B cell (primary cell): ENCODE measurements at regions not wholly inside any gene's neighbourhood (a gene's known extent, or its start where the extent isn't known, plus 50 kb on each side); places are given as distances from the start of the nearest gene placed in this dataset.

ENCODE experiments used
- ATAC-seq: fragments of 200-7000 bp; cut with Tn5 transposase; one replicate; pipeline ENCODE4 v1.10.0; 2021; ENCODE audit warnings: low read depth, mild to moderate bottlenecking, moderate number of reproducible peaks, moderate library complexity
- CTCF ChIA-PET: fragments of 350-600 bp; sonication (Branson Sonifier 250); formaldehyde crosslinking; loops from one replicate; lab custom pipeline; 2021; ENCODE audit warnings: antibody characterized with exemption, inconsistent platforms; lab: Charles Lee
- POLR2A ChIA-PET: fragments of 350-600 bp; sonication (Branson Sonifier 250); formaldehyde crosslinking; loops from one replicate; lab custom pipeline; 2021; ENCODE audit warnings: antibody characterized with exemption; lab: Charles Lee
- DNase-seq: peaks from one replicate; pipeline ENCODE4 v3.0.0; 2013
- H2AFZ ChIP-seq: 2 replicates; pipeline ENCODE4 v1.6.1; 2012; ENCODE audit warnings: mild to moderate bottlenecking, low read depth, low read length; ENCODE audit not compliant: insufficient read depth, poor library complexity, severe bottlenecking
- H3K27ac ChIP-seq, 2 donors: 1 replicate in 1 of 2; 2 replicates in 1 of 2; pipeline ENCODE4 v1.5.1; 2012 to 2013; ENCODE audit warnings: low read length in 2 of 2, mild to moderate bottlenecking in 2 of 2, moderate library complexity in 1 of 2
- H3K27me3 ChIP-seq, 4 experiments: fragments of 200-600 bp in 1 of 4; sonication (generic) in 1 of 4; replicated peaks in 1 of 4; 1 replicate in 2 of 4; 2 replicates in 2 of 4; pipeline versions ENCODE4 v1.6.1 to v1.7.0; 2013 to 2016; ENCODE audit warnings: low read length in 3 of 4, mild to moderate bottlenecking in 2 of 4, mixed read lengths in 1 of 4, moderate library complexity in 1 of 4; ENCODE audit not compliant: insufficient read depth in 4 of 4, control insufficient read depth in 3 of 4; ENCODE audit errors: control extremely low read depth in 1 of 4
- H3K36me3 ChIP-seq, 2 experiments: replicated peaks in 1 of 2; 1 replicate in 1 of 2; 2 replicates in 1 of 2; pipeline versions ENCODE4 v1.6.1 to v1.7.1; 2013; ENCODE audit warnings: low read length in 1 of 2; ENCODE audit not compliant: insufficient read depth in 2 of 2, control insufficient read depth in 1 of 2; ENCODE audit errors: control extremely low read depth in 1 of 2, extremely low read depth in 1 of 2
- H3K4me1 ChIP-seq, 2 donors: fragments of 200-600 bp in 1 of 2; sonication (generic) in 1 of 2; 1 replicate in 1 of 2; 2 replicates in 1 of 2; pipeline versions ENCODE4 v1.5.1 to v1.6.1; 2013 to 2017; ENCODE audit warnings: low read length in 2 of 2; ENCODE audit not compliant: control insufficient read depth in 2 of 2, insufficient read depth in 2 of 2
- H3K4me2 ChIP-seq: replicated peaks from 2 replicates; pipeline ENCODE3; 2012; ENCODE audit warnings: mild to moderate bottlenecking, low read depth, low read length; ENCODE audit not compliant: poor library complexity, severe bottlenecking
- H3K4me3 ChIP-seq, 5 experiments: fragments of 200-600 bp in 1 of 5; sonication (generic) in 1 of 5; 1 replicate in 3 of 5; 2 replicates in 2 of 5; pipeline versions ENCODE4 v1.5.1 to v1.7.0; 2011 to 2016; ENCODE audit warnings: low read length in 4 of 5, mild to moderate bottlenecking in 4 of 5, low read depth in 2 of 5, control low read depth in 1 of 5, moderate library complexity in 1 of 5; ENCODE audit not compliant: insufficient read depth in 1 of 5; ENCODE audit errors: control extremely low read depth in 1 of 5, extremely low read depth in 1 of 5
- H3K79me2 ChIP-seq: fragments of 200-600 bp; sonication (generic); one replicate; pipeline ENCODE4 v1.6.0; 2016; ENCODE audit warnings: low read length; ENCODE audit not compliant: control insufficient read depth, insufficient read depth
- H3K9ac ChIP-seq: fragments of 200-600 bp; sonication (generic); 2 replicates; pipeline ENCODE4 v1.6.1; 2017; ENCODE audit warnings: mild to moderate bottlenecking, low read length, moderate library complexity
- H3K9me3 ChIP-seq, 3 donors: one replicate each; pipeline versions ENCODE4 v1.6.1 to v1.7.1; 2013; ENCODE audit warnings: low read length in 2 of 3; ENCODE audit not compliant: control insufficient read depth in 2 of 3, insufficient read depth in 1 of 3; ENCODE audit errors: control extremely low read depth in 1 of 3
- H4K20me1 ChIP-seq: 2 replicates; pipeline ENCODE4 v1.6.0; 2012; ENCODE audit warnings: mild to moderate bottlenecking, low read length; ENCODE audit not compliant: insufficient read depth, control insufficient read depth, poor library complexity, severe bottlenecking
- H3K27ac Mint-ChIP-seq: one replicate; pipeline ENCODE4 v1.8.0; 2021; ENCODE audit warnings: mixed read lengths
- H3K27me3 Mint-ChIP-seq: one replicate; pipeline ENCODE4 v1.8.0; 2021; ENCODE audit warnings: mixed read lengths
- H3K4me1 Mint-ChIP-seq: one replicate; pipeline ENCODE4 v1.8.0; 2021; ENCODE audit warnings: mixed read lengths
- H3K4me3 Mint-ChIP-seq: one replicate; pipeline ENCODE4 v1.8.0; 2021; ENCODE audit warnings: mixed read lengths
- H3K9me3 Mint-ChIP-seq: one replicate; pipeline ENCODE4 v1.8.0; 2022; ENCODE audit warnings: mixed read lengths; ENCODE audit not compliant: insufficient read depth
- EZH2 ChIP-seq: IDR thresholded peaks from 2 replicates; pipeline ENCODE4 v1.6.1; 2012; ENCODE audit warnings: borderline replicate concordance, low read depth, mild to moderate bottlenecking, moderate library complexity, low read length; ENCODE audit not compliant: insufficient read depth, poor library complexity, severe bottlenecking
- WGBS: methylation state at CpG from one replicate; pipeline ENCODE4 v1.1.5; 2013; ENCODE audit warnings: missing lambda C conversion rate; ENCODE audit not compliant: insufficient coverage; 5-methylcytosine and 5-hydroxymethylcytosine counted together
- intact Hi-C: fragments of 100-400 bp; cut with micrococcal nuclease; formaldehyde crosslinking; loops from one replicate; pipeline ENCODE4 v1.10.0; 2022
- TF ChIP-seq, protein P1 (sequence below): fragments of 200-600 bp; IDR thresholded peaks from one replicate; pipeline ENCODE4 v1.8.0; 2022; ENCODE audit warnings: antibody characterized with exemption, mild to moderate bottlenecking

GRCh38 chr6:54717849-54718455 is 128.6 kb upstream of the FAM83B start:
- no peak overlapping the region for H3K4me3 Mint-ChIP-seq
- H3K4me1 Mint-ChIP-seq: no peaks in the 10 kb centered on the region
- Histone ChIP-seq H4K20me1 (no peaks in the 10 kb centered on the region), H3K36me3 (no peaks in the 10 kb centered on the region), H3K4me2 (no peak overlapping the region), H3K27me3 (no peaks in the 10 kb centered on the region), H3K4me3 (no peak overlapping the region), H3K79me2 (no peaks in the 10 kb centered on the region), H3K9me3 (no peaks in the 10 kb centered on the region), H3K27ac (no peak overlapping the region), H2AFZ (no peak overlapping the region), H3K9ac (no peak overlapping the region), H3K4me1 (no peaks in the 10 kb centered on the region)
- CTCF ChIA-PET: interaction anchor here (1.2 to 2.0 kb wide), 4 partner anchors 10 to 27 kb away, joined by 7 to 9 read pairs (median 7); no protein-coding TSS in a partner anchor
- DNase-seq (peak; percentile 43), ATAC-seq (peak; percentile 54)
- TF ChIP-seq, protein P1, sequence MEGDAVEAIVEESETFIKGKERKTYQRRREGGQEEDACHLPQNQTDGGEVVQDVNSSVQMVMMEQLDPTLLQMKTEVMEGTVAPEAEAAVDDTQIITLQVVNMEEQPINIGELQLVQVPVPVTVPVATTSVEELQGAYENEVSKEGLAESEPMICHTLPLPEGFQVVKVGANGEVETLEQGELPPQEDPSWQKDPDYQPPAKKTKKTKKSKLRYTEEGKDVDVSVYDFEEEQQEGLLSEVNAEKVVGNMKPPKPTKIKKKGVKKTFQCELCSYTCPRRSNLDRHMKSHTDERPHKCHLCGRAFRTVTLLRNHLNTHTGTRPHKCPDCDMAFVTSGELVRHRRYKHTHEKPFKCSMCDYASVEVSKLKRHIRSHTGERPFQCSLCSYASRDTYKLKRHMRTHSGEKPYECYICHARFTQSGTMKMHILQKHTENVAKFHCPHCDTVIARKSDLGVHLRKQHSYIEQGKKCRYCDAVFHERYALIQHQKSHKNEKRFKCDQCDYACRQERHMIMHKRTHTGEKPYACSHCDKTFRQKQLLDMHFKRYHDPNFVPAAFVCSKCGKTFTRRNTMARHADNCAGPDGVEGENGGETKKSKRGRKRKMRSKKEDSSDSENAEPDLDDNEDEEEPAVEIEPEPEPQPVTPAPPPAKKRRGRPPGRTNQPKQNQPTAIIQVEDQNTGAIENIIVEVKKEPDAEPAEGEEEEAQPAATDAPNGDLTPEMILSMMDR: peak; percentile 95
- no peak for TF ChIP-seq EZH2
- no peaks in the 10 kb centered on the region for H3K27me3 Mint-ChIP-seq
- intact Hi-C loops: no loop called here
- POLR2A ChIA-PET: no interaction called here
- no peak overlapping the region for H3K27ac Mint-ChIP-seq
- WGBS: no CpG with 5 or more reads among the region's 5 CpGs
- peaks cover 5% of the 10 kb centered on the region for H3K9me3 Mint-ChIP-seq

DNA sequence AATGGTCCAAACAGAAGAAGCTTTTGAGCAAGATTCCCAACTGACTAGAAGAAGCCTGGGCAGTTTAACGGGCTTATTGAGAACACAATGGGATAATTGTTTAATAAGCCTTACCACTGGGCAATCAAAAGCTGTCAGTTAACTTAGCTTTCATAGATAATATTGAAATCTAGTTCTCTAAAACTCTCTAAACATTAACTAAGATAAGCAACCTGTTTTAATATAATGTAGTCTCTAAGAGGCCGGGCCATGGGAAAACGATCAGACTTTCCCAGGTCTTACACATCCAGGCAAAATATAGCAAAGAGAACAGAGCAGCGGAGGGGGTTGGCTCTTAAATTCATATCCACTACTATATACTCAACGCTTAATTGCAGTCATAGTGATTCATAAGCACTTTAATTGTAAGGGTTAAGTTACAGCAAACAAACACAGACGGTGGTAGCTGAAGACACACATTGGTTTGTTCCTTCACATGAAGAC is 128.0 kb upstream of the FAM83B start:
- no peak for TF ChIP-seq EZH2
- TF ChIP-seq, protein P1: no peak
- no peak overlapping the region for H3K27ac Mint-ChIP-seq
- WGBS: no CpG with 5 or more reads among the region's 6 CpGs
- H3K4me1 ChIP-seq: no peaks in the 10 kb centered on the region
- intact Hi-C loops: no loop called here
- no peaks in the 10 kb centered on the region for H3K27me3 ChIP-seq
- ChIA-PET CTCF (interaction anchor here (1.1 to 2.0 kb wide), 7 partner anchors 10 to 26 kb away, joined by 3 to 9 read pairs (median 7); no protein-coding TSS in a partner anchor), POLR2A (no interaction called here)
- H3K4me3 Mint-ChIP-seq: no peak overlapping the region
- DNase-seq (no peak), ATAC-seq (no peak)
- no peaks in the 10 kb centered on the region for H3K27me3 Mint-ChIP-seq
- no peak overlapping the region for H3K4me2 ChIP-seq
- no peak overlapping the region for H3K9ac ChIP-seq
- peaks cover 5% of the 10 kb centered on the region for H3K9me3 Mint-ChIP-seq
- no peaks in the 10 kb centered on the region for H3K9me3 ChIP-seq
- H3K27ac ChIP-seq: no peak overlapping the region
- no peak overlapping the region for H3K4me3 ChIP-seq
- H3K4me1 Mint-ChIP-seq: no peaks in the 10 kb centered on the region
- no peaks in the 10 kb centered on the region for H4K20me1 ChIP-seq
- no peaks in the 10 kb centered on the region for H3K36me3 ChIP-seq
- H3K79me2 ChIP-seq: no peaks in the 10 kb centered on the region
- no peak overlapping the region for H2AFZ ChIP-seq
